Skeletal muscle satellite cell (primary cell): ENCODE measurements at regions not wholly inside any gene's neighbourhood (a gene's known extent, or its start where the extent isn't known, plus 50 kb on each side); places are given as distances from the start of the nearest gene placed in this dataset.

Source experiments
- H3K27me3 ChIP-seq: 2 replicates; pipeline ENCODE4 v1.7.0; 2013; ENCODE audit warnings: low read length; ENCODE audit not compliant: control insufficient read depth, insufficient read depth
- H3K36me3 ChIP-seq: 2 replicates; pipeline ENCODE4 v1.7.0; 2013; ENCODE audit warnings: mild to moderate bottlenecking, control low read depth, low read length; ENCODE audit not compliant: insufficient read depth
- H3K4me1 ChIP-seq: 2 replicates; pipeline ENCODE4 v1.7.0; 2013; ENCODE audit warnings: low read length; ENCODE audit not compliant: control insufficient read depth, insufficient read depth
- H3K4me2 ChIP-seq: 2 replicates; pipeline ENCODE4 v1.7.0; 2013; ENCODE audit warnings: mild to moderate bottlenecking, low read length
- H3K4me3 ChIP-seq: 2 replicates; pipeline ENCODE4 v1.7.0; 2013; ENCODE audit warnings: low read length
- H3K9ac ChIP-seq: 2 replicates; pipeline ENCODE4 v1.7.0; 2013; ENCODE audit warnings: mild to moderate bottlenecking, low read depth, low read length, moderate library complexity
- H3K9me3 ChIP-seq: replicated peaks from 2 replicates; pipeline ENCODE4 v1.7.0; 2013; ENCODE audit warnings: mild to moderate bottlenecking, control low read depth, low read length

GRCh38 chr2:67883316-67884087 is 179.3 kb downstream of the C1D start:
- no peaks in the 10 kb centered on the region for H3K36me3 ChIP-seq
- no peak overlapping the region for H3K4me3 ChIP-seq
- no peak overlapping the region for H3K9ac ChIP-seq
- no peaks in the 10 kb centered on the region for H3K27me3 ChIP-seq
- no peak overlapping the region for H3K4me2 ChIP-seq
- peaks cover 29% of the 10 kb centered on the region for H3K4me1 ChIP-seq
- H3K9me3 ChIP-seq, result no peaks in the 10 kb centered on the region

GRCh38 chr2:67888351-67889005 is 174.3 kb downstream of the C1D start:
- Histone ChIP-seq H3K9me3 (no peaks in the 10 kb centered on the region), H3K4me3 (no peak overlapping the region), H3K36me3 (no peaks in the 10 kb centered on the region), H3K4me1 (peaks cover 15% of the 10 kb centered on the region), H3K27me3 (no peaks in the 10 kb centered on the region), H3K4me2 (no peak overlapping the region), H3K9ac (no peak overlapping the region)

DNA sequence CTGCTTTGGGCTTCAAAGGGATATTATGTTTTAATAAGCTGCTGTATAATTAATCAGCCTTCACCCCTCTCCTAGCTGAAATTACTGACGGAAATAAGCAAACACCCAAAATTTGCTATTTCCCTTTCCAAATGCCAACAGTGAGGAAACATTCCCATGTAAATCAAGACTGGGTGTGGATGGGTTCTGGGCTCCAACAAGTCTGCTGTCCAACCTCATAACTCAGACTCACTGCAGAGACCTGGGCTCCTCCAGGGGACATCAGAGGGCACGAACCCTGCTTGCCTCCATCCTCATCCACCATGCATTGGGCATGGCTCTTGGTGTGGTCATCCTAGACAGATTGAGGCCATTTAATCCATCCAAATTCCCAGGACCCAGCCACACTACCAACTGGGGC is 173.7 kb downstream of the C1D start:
- Histone ChIP-seq H3K4me1 (peaks cover 11% of the 10 kb centered on the region), H3K9ac (no peak overlapping the region), H3K4me3 (no peak overlapping the region), H3K4me2 (no peak overlapping the region), H3K9me3 (no peaks in the 10 kb centered on the region), H3K36me3 (no peaks in the 10 kb centered on the region), H3K27me3 (no peaks in the 10 kb centered on the region)

DNA sequence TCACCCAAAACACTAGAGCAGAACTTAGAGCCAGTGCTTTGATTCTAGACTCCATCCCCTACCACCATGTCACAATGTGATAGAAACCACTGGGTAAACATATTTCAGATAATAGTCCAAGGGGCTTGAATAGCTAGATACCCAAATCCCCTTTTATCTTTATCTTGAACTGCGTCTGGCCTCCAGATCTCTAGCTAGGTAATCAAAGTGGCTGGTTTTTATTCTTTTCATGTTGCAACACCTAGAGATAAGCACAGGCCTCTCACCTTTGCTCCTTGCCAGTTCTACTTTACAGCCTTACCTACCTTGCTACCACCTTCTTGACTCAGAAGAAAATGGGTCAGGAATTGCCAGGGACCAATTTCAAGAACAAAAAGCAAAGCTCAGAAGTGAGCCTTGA is 171.2 kb downstream of the C1D start:
- H3K9ac ChIP-seq, result no peak overlapping the region
- H3K27me3 ChIP-seq, result no peaks in the 10 kb centered on the region
- no peak overlapping the region for H3K4me3 ChIP-seq
- H3K4me1 ChIP-seq, result no peaks in the 10 kb centered on the region
- H3K36me3 ChIP-seq, result no peaks in the 10 kb centered on the region
- H3K9me3 ChIP-seq, result no peaks in the 10 kb centered on the region
- H3K4me2 ChIP-seq, result no peak overlapping the region

DNA sequence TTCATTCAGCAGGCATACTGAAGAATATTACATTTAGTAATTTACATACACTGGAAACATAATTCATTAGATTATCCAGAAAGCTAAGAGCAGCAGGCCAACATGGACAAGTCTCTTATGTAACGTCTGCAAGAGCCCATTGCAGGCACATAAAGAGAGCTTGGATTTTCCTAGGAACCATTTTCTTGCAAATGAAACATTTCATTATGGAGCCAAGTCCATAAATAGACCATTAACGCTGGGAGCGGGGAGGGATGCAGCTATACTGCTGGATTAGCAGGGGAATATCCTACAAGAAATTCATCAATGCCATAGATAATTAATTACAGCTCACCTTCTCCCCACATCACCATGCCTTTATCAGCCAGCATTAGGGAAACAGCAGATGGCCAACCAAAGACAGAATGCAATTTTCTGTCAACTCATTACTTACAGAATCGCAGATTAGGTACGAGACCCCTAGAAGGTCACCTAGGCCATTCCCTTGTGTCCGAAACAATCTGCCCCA is 170.4 kb downstream of the C1D start:
- H3K4me1 ChIP-seq, result no peaks in the 10 kb centered on the region
- H3K4me3 ChIP-seq, result no peak overlapping the region
- no peaks in the 10 kb centered on the region for H3K9me3 ChIP-seq
- H3K36me3 ChIP-seq, result no peaks in the 10 kb centered on the region
- no peak overlapping the region for H3K4me2 ChIP-seq
- H3K9ac ChIP-seq, result no peak overlapping the region
- no peaks in the 10 kb centered on the region for H3K27me3 ChIP-seq

DNA sequence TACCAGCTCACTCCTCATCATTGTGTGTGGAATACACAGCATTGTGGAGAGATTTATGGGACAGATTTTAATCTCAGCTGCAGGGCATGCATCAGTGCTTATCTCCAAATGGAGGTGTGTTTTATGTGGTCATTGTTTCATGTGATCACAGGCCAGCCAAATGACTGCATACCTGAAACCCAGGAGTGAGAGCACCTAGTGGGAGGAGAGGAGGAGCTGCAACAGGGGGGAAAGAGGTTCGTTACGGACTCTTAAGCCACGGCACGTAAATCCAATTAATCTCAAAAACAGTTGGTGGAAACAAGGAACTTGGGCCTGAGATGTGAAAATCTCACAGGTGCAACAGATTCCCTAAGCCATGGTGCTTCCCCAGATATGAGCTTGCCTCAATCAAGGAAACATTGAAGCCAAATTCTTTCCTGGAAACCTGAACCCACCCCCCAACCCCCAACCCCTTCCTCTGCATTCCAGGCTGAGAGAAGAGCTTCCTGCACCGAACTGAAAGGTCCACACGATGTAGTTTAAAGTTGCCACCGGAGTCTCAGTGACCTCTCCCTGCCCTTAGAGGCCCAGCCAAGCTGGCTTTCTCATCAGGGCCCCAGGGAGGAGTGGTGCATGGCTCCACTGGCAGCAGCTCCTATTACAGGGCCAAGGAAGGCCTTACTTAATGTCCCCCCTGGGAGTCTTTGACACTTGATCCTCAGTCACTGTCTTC is 167.4 kb downstream of the C1D start:
- Histone ChIP-seq H3K4me1 (no peaks in the 10 kb centered on the region), H3K9me3 (no peaks in the 10 kb centered on the region), H3K4me3 (no peak overlapping the region), H3K36me3 (no peaks in the 10 kb centered on the region), H3K27me3 (no peaks in the 10 kb centered on the region), H3K4me2 (no peak overlapping the region), H3K9ac (no peak overlapping the region)

DNA sequence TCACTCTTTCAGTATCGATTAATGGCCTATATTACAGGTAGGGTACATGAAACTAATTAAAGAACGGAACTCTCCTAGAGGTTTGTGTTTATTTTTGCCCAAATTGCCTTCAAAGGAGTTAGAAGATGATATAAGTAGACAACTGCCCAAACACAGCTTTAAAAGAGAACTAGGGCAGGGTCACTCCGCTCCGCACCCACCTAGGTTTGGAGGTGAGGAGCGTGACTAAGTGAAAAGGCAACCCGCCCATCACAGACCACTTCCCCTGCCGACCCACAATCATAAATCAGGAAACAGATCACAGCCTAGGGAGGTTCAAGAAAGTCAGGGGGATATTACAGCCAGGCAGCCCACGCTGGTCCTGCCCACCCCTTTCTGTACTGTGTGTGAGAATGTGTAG is 166.7 kb downstream of the C1D start:
- H3K9ac ChIP-seq, result no peak overlapping the region

DNA sequence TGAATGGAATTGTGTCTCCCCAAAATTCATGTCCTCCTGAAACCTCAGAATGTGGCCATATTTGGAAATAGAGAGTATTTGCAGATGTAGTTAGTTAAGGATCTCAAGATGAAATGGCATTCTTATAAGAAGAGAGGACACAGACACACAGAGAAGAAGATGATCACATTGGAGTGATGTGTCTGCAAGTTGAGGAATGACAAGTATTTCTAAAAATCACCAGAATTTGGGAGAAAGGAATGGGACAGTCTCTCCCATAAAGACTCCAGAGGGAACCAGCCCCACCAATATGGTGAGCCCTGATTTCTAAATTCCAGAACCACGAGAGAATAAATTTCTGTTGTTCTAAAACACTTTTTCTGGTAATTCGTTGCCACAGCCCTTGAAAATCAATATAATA is 166.3 kb downstream of the C1D start:
- H3K9me3 ChIP-seq, result no peaks in the 10 kb centered on the region
- H3K27me3 ChIP-seq, result no peaks in the 10 kb centered on the region
- H3K4me1 ChIP-seq, result no peaks in the 10 kb centered on the region
- H3K4me2 ChIP-seq, result no peak overlapping the region
- no peak overlapping the region for H3K4me3 ChIP-seq
- H3K9ac ChIP-seq, result no peak overlapping the region
- H3K36me3 ChIP-seq, result no peaks in the 10 kb centered on the region

More for the DNA sequence above, 166.7 kb downstream of the C1D start:
- no peaks in the 10 kb centered on the region for H3K36me3 ChIP-seq
- H3K4me1 ChIP-seq, result no peaks in the 10 kb centered on the region
- no peak overlapping the region for H3K4me3 ChIP-seq
- no peaks in the 10 kb centered on the region for H3K27me3 ChIP-seq
- H3K4me2 ChIP-seq, result no peak overlapping the region
- H3K9me3 ChIP-seq, result no peaks in the 10 kb centered on the region

DNA sequence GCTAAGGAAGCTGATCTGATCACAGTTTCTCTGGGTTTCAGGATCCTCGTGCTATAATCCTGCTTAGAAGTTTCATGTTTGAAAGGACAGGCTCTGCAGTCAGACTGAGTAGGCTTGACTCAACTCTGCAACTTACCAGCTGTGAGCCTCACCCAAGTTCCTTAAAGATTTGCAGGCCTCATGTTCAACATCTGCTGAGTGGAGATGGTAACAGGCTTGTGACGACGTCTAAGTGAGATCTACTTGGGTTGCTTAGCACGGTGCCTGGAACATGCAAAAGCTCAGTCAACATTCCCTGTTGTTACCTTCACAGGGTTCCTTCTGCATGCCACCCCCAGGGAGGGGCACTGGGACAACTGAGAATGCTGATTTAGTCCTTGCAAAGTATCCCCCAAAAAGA is 164.2 kb downstream of the C1D start:
- Histone ChIP-seq H3K9ac (no peak overlapping the region), H3K4me1 (no peaks in the 10 kb centered on the region)

DNA sequence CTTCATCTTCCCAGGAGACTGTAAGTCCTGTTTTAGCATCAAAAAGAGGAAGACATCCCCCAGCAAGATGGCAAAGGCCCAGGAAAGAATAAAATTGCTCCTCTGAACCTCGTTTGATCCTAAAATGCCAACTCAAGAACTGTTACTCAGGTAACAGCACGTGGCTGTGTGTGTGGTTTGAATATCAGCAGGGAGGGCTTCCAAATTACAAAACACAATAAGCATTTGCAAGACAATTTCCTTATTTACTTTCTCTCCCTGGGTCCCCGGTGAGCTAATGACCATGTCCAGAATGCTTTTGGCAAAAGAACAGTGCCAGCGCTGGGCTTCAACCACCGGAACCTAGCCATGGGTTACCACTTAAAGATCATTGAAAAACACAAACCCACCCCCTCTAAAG is 163.6 kb downstream of the C1D start:
- Histone ChIP-seq H3K36me3 (no peaks in the 10 kb centered on the region), H3K27me3 (no peaks in the 10 kb centered on the region), H3K9ac (no peak overlapping the region), H3K4me2 (no peak overlapping the region), H3K9me3 (no peaks in the 10 kb centered on the region), H3K4me3 (no peak overlapping the region), H3K4me1 (no peaks in the 10 kb centered on the region)

More for the DNA sequence above, 164.2 kb downstream of the C1D start:
- Histone ChIP-seq H3K9me3 (no peaks in the 10 kb centered on the region), H3K4me2 (no peak overlapping the region), H3K36me3 (no peaks in the 10 kb centered on the region), H3K4me3 (no peak overlapping the region), H3K27me3 (no peaks in the 10 kb centered on the region)

GRCh38 chr2:67900826-67901225 is 162.0 kb downstream of the C1D start:
- Histone ChIP-seq H3K4me2 (no peak overlapping the region), H3K27me3 (no peaks in the 10 kb centered on the region)

More at GRCh38 chr2:67900826-67901225, 162.0 kb downstream of the C1D start:
- Histone ChIP-seq H3K9me3 (no peaks in the 10 kb centered on the region), H3K4me1 (no peaks in the 10 kb centered on the region), H3K4me3 (no peak overlapping the region), H3K9ac (no peak overlapping the region), H3K36me3 (no peaks in the 10 kb centered on the region)
